Keratinocyte (primary cell): ENCODE measurements at regions not wholly inside any gene's neighbourhood (a gene's known extent, or its start where the extent isn't known, plus 50 kb on each side); places are given as distances from the start of the nearest gene placed in this dataset.
"Not testable (repeated sequence)": the region's sequence is repeated elsewhere in the genome, so short reads cannot be mapped to it uniquely, and the experiment has no call there.

Experiments
- DNase-seq: peaks from one replicate; pipeline ENCODE4 v3.0.0-alpha.2; 2011; ENCODE audit warnings: low read depth, missing footprints, low spot score
- FAIRE-seq: peaks from 2 replicates; lab custom pipeline; 2011; peaks lifted over from hg19 to GRCh38; lab: Jason Lieb, UNC
- H2AFZ ChIP-seq: 2 replicates; pipeline ENCODE4 v1.6.0; 2012; ENCODE audit warnings: low read length, control low read depth, inconsistent platforms; ENCODE audit not compliant: control insufficient read depth
- H3K27ac ChIP-seq: 2 replicates; pipeline ENCODE4 v1.5.1; 2011; ENCODE audit warnings: low read length; ENCODE audit not compliant: control insufficient read depth, insufficient read depth
- H3K27me3 ChIP-seq: 3 replicates; pipeline ENCODE4 v1.6.0; 2011; ENCODE audit warnings: low read length; ENCODE audit not compliant: control insufficient read depth, insufficient read depth; ENCODE audit errors: extremely low read depth
- H3K36me3 ChIP-seq, 2 experiments: 2 replicates in 1 of 2; 3 replicates in 1 of 2; pipeline ENCODE4 v1.5.1; 2011; ENCODE audit warnings: low read length in 2 of 2, mild to moderate bottlenecking in 1 of 2; ENCODE audit not compliant: control insufficient read depth in 2 of 2, insufficient read depth in 2 of 2; ENCODE audit errors: extremely low read depth in 1 of 2
- H3K4me1 ChIP-seq: 3 replicates; pipeline ENCODE4 v1.5.1; 2011; ENCODE audit warnings: low read length; ENCODE audit not compliant: control insufficient read depth, insufficient read depth; ENCODE audit errors: extremely low read depth
- H3K4me2 ChIP-seq: 3 replicates; pipeline ENCODE4 v1.6.0; 2011; ENCODE audit warnings: low read depth, low read length; ENCODE audit not compliant: control insufficient read depth, insufficient read depth; ENCODE audit errors: extremely low read depth
- H3K4me3 ChIP-seq, 3 experiments: fragments of 200-600 bp in 1 of 3; sonication (generic) in 1 of 3; 2 replicates in 2 of 3; 3 replicates in 1 of 3; pipeline ENCODE4 v1.5.1; 2011 to 2016; ENCODE audit warnings: low read length in 3 of 3, mild to moderate bottlenecking in 3 of 3, control low read depth in 2 of 3, inconsistent platforms in 1 of 3, low read depth in 1 of 3, mixed read lengths in 1 of 3, mixed run types in 1 of 3, moderate library complexity in 1 of 3; ENCODE audit not compliant: control insufficient read depth in 2 of 3, insufficient read depth in 2 of 3; ENCODE audit errors: extremely low read depth in 1 of 3
- H3K79me2 ChIP-seq: 2 replicates; pipeline ENCODE4 v1.6.0; 2012; ENCODE audit warnings: low read length; ENCODE audit not compliant: control insufficient read depth, insufficient read depth
- H3K9ac ChIP-seq: 3 replicates; pipeline ENCODE4 v1.6.0; 2011; ENCODE audit warnings: low read length; ENCODE audit not compliant: control insufficient read depth, insufficient read depth; ENCODE audit errors: extremely low read depth
- H3K9me1 ChIP-seq: 3 replicates; pipeline ENCODE4 v1.6.0; 2011; ENCODE audit warnings: low read length; ENCODE audit not compliant: control insufficient read depth, insufficient read depth; ENCODE audit errors: extremely low read depth
- H3K9me3 ChIP-seq: 2 replicates; pipeline ENCODE4 v1.5.1; 2012; ENCODE audit warnings: low read depth, low read length; ENCODE audit not compliant: control insufficient read depth
- H4K20me1 ChIP-seq: 3 replicates; pipeline ENCODE4 v1.6.0; 2011; ENCODE audit warnings: low read length; ENCODE audit not compliant: control insufficient read depth, insufficient read depth; ENCODE audit errors: extremely low read depth
- CTCF ChIP-seq, 3 experiments: IDR thresholded peaks in 1 of 3; conservative IDR thresholded peaks in 1 of 3; optimal IDR thresholded peaks in 1 of 3; 2 replicates in 2 of 3; 3 replicates in 1 of 3; pipeline versions ENCODE3 to v1.5.1; 2011; ENCODE audit warnings: low read length in 3 of 3, mild to moderate bottlenecking in 3 of 3, moderate library complexity in 2 of 3, control low read depth in 1 of 3, inconsistent platforms in 1 of 3; ENCODE audit not compliant: insufficient read depth in 2 of 3; ENCODE audit errors: extremely low read depth in 1 of 3
- EZH2 ChIP-seq: IDR thresholded peaks from one replicate; pipeline ENCODE4 v1.6.1; 2012; ENCODE audit warnings: inconsistent platforms, mild to moderate bottlenecking, low read length, moderate library complexity
- dilution Hi-C: fragments of 300-500 bp; cut with MboI; formaldehyde crosslinking; loops from one replicate; pipeline ENCODE4 v1.7.0; 2020; ENCODE audit warnings: low sequenced_read_pairs; ENCODE audit not compliant: extremely low pct_ligation_motif_present

- H3K4me2 ChIP-seq: no peak overlapping the region
- FAIRE-seq (no peak), DNase-seq (no peak)
- H4K20me1 ChIP-seq: no peaks in the 10 kb centered on the region
- no peak overlapping the region for H3K9ac ChIP-seq
- dilution Hi-C loops: no loop called here
- no peak for TF ChIP-seq CTCF (optimal IDR thresholded peaks at IDR 0.05 in 1 of 3, IDR thresholded peaks at IDR 0.05 in 1 of 3, conservative IDR thresholded peaks at IDR 0.05 in 1 of 3; ENCODE audit: extremely low read depth in 1 of 3, insufficient read depth in 2 of 3, low read length in 3 of 3)
- no peak for TF ChIP-seq EZH2
- H3K79me2 ChIP-seq: no peaks in the 10 kb centered on the region
- H3K27me3 ChIP-seq: no peaks in the 10 kb centered on the region
- H3K9me3 ChIP-seq: no peaks in the 10 kb centered on the region
- H3K4me1 ChIP-seq: no peaks in the 10 kb centered on the region
- H2AFZ ChIP-seq: no peak overlapping the region
- H3K36me3 ChIP-seq: no peaks in the 10 kb centered on the region
- no peak overlapping the region for H3K4me3 ChIP-seq
- no peaks in the 10 kb centered on the region for H3K9me1 ChIP-seq
- H3K27ac ChIP-seq: no peak overlapping the region
These were observed 119.6 kb upstream of the BRWD3 start for GRCh38 chrX:80929251-80929650.

GRCh38 chrX:80917919-80918318, 108.2 kb upstream of the BRWD3 start:
- no peaks in the 10 kb centered on the region for H3K27me3 ChIP-seq
- H4K20me1 ChIP-seq: no peaks in the 10 kb centered on the region
- H3K4me1 ChIP-seq: no peaks in the 10 kb centered on the region
- no peak overlapping the region for H3K9ac ChIP-seq
- dilution Hi-C loops: no loop called here
- no peak for FAIRE-seq
- H3K27ac ChIP-seq: no peak overlapping the region
- H2AFZ ChIP-seq: no peak overlapping the region
- no peak overlapping the region for H3K4me2 ChIP-seq
- H3K9me1 ChIP-seq: no peaks in the 10 kb centered on the region
- DNase-seq: no peak
- TF ChIP-seq CTCF (optimal IDR thresholded peaks at IDR 0.05 in 1 of 3, IDR thresholded peaks at IDR 0.05 in 1 of 3, conservative IDR thresholded peaks at IDR 0.05 in 1 of 3; ENCODE audit: extremely low read depth in 1 of 3, insufficient read depth in 2 of 3, low read length in 3 of 3): no peak
- no peak for TF ChIP-seq EZH2
- no peaks in the 10 kb centered on the region for H3K9me3 ChIP-seq
- H3K79me2 ChIP-seq: no peaks in the 10 kb centered on the region
- H3K36me3 ChIP-seq: no peaks in the 10 kb centered on the region
- H3K4me3 ChIP-seq: no peak overlapping the region

- H2AFZ ChIP-seq, H3K9ac ChIP-seq, H3K4me1 ChIP-seq, H3K36me3 ChIP-seq, H3K9me3 ChIP-seq, H3K9me1 ChIP-seq, DNase-seq, H4K20me1 ChIP-seq, H3K79me2 ChIP-seq, H3K4me2 ChIP-seq, H3K27me3 ChIP-seq, dilution Hi-C loops, H3K4me3 ChIP-seq, H3K27ac ChIP-seq, FAIRE-seq: not testable (repeated sequence)
These were observed 102.7 kb upstream of the BRWD3 start for GRCh38 chrX:80912351-80912750.
